PFSK-1 (cell line): ENCODE measurements at regions not wholly inside any gene's neighbourhood (a gene's known extent, or its start where the extent isn't known, plus 50 kb on each side); places are given as distances from the start of the nearest gene placed in this dataset.

Experiments used
- POLR2AphosphoS5 ChIP-seq: IDR thresholded peaks from 2 replicates; pipeline ENCODE4 v1.6.1; 2012; ENCODE audit warnings: low read depth, mild to moderate bottlenecking, control low read depth, low read length, moderate library complexity
- SIN3A ChIP-seq: IDR thresholded peaks from 2 replicates; pipeline ENCODE4 v1.6.1; 2012; ENCODE audit warnings: mild to moderate bottlenecking, low read length, moderate library complexity, borderline replicate concordance; ENCODE audit not compliant: insufficient read depth
- TAF1 ChIP-seq: IDR thresholded peaks from 2 replicates; pipeline ENCODE4 v1.6.1; 2012; ENCODE audit warnings: low read length, control low read depth, borderline replicate concordance; ENCODE audit not compliant: insufficient read depth
- TF ChIP-seq, protein P1 (sequence below), 2 experiments: IDR thresholded peaks; 2 replicates each; pipeline versions ENCODE4 v1.6.1 to v1.8.0; 2011 to 2012; ENCODE audit warnings: low read depth in 2 of 2, low read length in 2 of 2, control low read depth in 1 of 2, inconsistent platforms in 1 of 2, mild to moderate bottlenecking in 1 of 2, moderate library complexity in 1 of 2; ENCODE audit not compliant: insufficient read depth in 1 of 2

DNA sequence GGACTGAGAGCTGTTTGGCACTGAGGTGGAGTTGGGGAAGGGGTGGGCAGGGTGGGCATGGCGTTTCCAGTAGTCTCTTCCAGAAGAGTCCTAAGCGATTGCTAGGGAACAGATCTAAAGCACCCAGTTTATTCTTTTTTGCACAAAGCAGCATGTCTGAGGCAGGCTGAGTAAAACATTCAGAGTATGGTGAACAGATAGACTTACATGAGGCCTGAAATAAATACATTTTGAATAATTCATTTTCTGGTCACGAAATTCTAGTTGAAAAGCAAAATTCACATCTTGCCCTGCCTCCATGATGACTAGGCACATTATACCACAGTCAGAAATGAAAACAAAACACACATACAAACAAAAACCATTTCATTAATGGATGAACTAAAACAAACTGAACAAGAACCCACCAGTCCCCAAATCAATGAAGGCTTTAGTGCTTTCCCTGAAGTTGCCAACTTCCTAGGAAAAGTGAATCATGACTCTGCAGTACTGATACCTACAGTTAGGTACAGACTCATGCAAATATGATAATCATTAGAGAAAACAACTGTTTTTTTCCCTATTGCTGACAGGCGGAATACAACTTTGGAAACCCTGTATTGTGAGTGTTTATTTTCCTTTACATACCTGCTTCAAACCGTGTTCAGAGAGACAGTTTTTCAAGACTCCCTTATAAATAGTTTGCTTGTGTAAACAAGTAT is 702.9 kb upstream of the POU3F2 start:
- TF ChIP-seq, protein P1, sequence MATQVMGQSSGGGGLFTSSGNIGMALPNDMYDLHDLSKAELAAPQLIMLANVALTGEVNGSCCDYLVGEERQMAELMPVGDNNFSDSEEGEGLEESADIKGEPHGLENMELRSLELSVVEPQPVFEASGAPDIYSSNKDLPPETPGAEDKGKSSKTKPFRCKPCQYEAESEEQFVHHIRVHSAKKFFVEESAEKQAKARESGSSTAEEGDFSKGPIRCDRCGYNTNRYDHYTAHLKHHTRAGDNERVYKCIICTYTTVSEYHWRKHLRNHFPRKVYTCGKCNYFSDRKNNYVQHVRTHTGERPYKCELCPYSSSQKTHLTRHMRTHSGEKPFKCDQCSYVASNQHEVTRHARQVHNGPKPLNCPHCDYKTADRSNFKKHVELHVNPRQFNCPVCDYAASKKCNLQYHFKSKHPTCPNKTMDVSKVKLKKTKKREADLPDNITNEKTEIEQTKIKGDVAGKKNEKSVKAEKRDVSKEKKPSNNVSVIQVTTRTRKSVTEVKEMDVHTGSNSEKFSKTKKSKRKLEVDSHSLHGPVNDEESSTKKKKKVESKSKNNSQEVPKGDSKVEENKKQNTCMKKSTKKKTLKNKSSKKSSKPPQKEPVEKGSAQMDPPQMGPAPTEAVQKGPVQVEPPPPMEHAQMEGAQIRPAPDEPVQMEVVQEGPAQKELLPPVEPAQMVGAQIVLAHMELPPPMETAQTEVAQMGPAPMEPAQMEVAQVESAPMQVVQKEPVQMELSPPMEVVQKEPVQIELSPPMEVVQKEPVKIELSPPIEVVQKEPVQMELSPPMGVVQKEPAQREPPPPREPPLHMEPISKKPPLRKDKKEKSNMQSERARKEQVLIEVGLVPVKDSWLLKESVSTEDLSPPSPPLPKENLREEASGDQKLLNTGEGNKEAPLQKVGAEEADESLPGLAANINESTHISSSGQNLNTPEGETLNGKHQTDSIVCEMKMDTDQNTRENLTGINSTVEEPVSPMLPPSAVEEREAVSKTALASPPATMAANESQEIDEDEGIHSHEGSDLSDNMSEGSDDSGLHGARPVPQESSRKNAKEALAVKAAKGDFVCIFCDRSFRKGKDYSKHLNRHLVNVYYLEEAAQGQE (IDR thresholded peaks at IDR 0.05; ENCODE audit: insufficient read depth in 1 of 2, low read depth in 2 of 2, low read length in 2 of 2): no peak
- TF ChIP-seq POLR2AphosphoS5: no peak
- TF ChIP-seq SIN3A: no peak
- TF ChIP-seq TAF1: no peak
